ENCODE measurements at regions not wholly inside any gene's neighbourhood (a gene's known extent, or its start where the extent isn't known, plus 50 kb on each side); places are given as distances from the start of the nearest gene placed in this dataset.

GRCh38 chrX:65136424-65136823, 160.2 kb upstream of the ZC4H2 start:
- ATAC-seq: no peak
- H3K4me3 ChIP-seq: no peak overlapping the region
- intact Hi-C loops (cut with DNase I): no loop called here
- no peak for TF ChIP-seq CTCF (IDR thresholded peaks at IDR 0.05)
- no peaks in the 10 kb centered on the region for H3K4me1 ChIP-seq
- no peak for DNase-seq
- H3K36me3 ChIP-seq: no peaks in the 10 kb centered on the region
- H3K27ac ChIP-seq: no peak overlapping the region
- no peaks in the 10 kb centered on the region for H3K27me3 ChIP-seq
- 31 to 34% methylated on average over 1 of the region's 1 CpG for WGBS, 2 donors
- peaks cover 0 to 30% (median 0%) of the 10 kb centered on the region in 11 donors for H3K9me3 ChIP-seq

- intact Hi-C loops (cut with DNase I): no loop called here
- ATAC-seq (peak in 1 of 8 donors; percentile 19), DNase-seq (peak in 1 of 2 donors; percentile 5)
- no peaks in the 10 kb centered on the region for H3K4me1 ChIP-seq
- TF ChIP-seq CTCF (IDR thresholded peaks at IDR 0.05): no peak
- H3K9me3 ChIP-seq: peaks cover 0 to 56% (median 0%) of the 10 kb centered on the region in 11 donors
- no peaks in the 10 kb centered on the region for H3K36me3 ChIP-seq
- no peak overlapping the region for H3K27ac ChIP-seq
- H3K4me3 ChIP-seq: no peak overlapping the region
- H3K27me3 ChIP-seq: peaks cover 0 to 4% (median 0%) of the 10 kb centered on the region in 7 donors
- 65 to 68% methylated on average over 3 of the region's 3 CpGs for WGBS, 2 donors
Measured at GRCh38 chrX:65127842-65128241, 151.6 kb upstream of the ZC4H2 start.

GRCh38 chrX:65098851-65099250, 122.6 kb upstream of the ZC4H2 start:
- Histone ChIP-seq H3K4me1 (no peaks in the 10 kb centered on the region), H3K27ac (no peak overlapping the region), H3K27me3 (peaks cover 0 to 4% (median 0%) of the 10 kb centered on the region in 7 donors), H3K9me3 (peaks cover 0 to 46% (median 4%) of the 10 kb centered on the region in 11 donors), H3K36me3 (no peaks in the 10 kb centered on the region), H3K4me3 (no peak overlapping the region)
- 81 to 82% methylated on average over 3 of the region's 3 CpGs for WGBS, 2 donors
- intact Hi-C loops (cut with DNase I): no loop called here
- ATAC-seq: no peak
- no peak for TF ChIP-seq CTCF (IDR thresholded peaks at IDR 0.05)
- no peak for DNase-seq

GRCh38 chrX:65093658-65094057, 117.4 kb upstream of the ZC4H2 start:
- DNase-seq (no peak), ATAC-seq (no peak)
- peaks cover 0 to 4% (median 0%) of the 10 kb centered on the region in 7 donors for H3K27me3 ChIP-seq
- H3K27ac ChIP-seq: no peak overlapping the region
- H3K9me3 ChIP-seq: peaks cover 0 to 30% (median 0%) of the 10 kb centered on the region in 11 donors
- H3K4me1 ChIP-seq: no peaks in the 10 kb centered on the region
- H3K36me3 ChIP-seq: no peaks in the 10 kb centered on the region
- intact Hi-C loops (cut with DNase I): no loop called here
- H3K4me3 ChIP-seq: no peak overlapping the region
- TF ChIP-seq CTCF (IDR thresholded peaks at IDR 0.05): no peak
